H9 (cell line): ENCODE measurements at regions not wholly inside any gene's neighbourhood (a gene's known extent, or its start where the extent isn't known, plus 50 kb on each side); places are given as distances from the start of the nearest gene placed in this dataset.

Experiments used
- DNase-seq: peaks from one replicate; pipeline ENCODE4 v3.0.0-alpha.2; 2017
- H2AFZ ChIP-seq: one replicate; pipeline ENCODE4 v1.6.1; 2013; ENCODE audit warnings: mild to moderate bottlenecking, low read length, control low read depth, moderate library complexity
- H2AK5ac ChIP-seq: 2 replicates; pipeline ENCODE4 v1.6.1; 2013; ENCODE audit warnings: low read length, control low read depth, mixed read lengths; ENCODE audit not compliant: insufficient read length
- H2BK120ac ChIP-seq: one replicate; pipeline ENCODE4 v1.6.1; 2013; ENCODE audit warnings: low read depth, mild to moderate bottlenecking, low read length, control low read depth, inconsistent platforms; ENCODE audit not compliant: poor library complexity, severe bottlenecking
- H2BK12ac ChIP-seq: 2 replicates; pipeline ENCODE4 v1.6.1; 2013; ENCODE audit warnings: low read length, control low read depth, mixed read lengths, low read depth; ENCODE audit not compliant: insufficient read length
- H2BK15ac ChIP-seq: 2 replicates; pipeline ENCODE4 v1.6.1; 2013; ENCODE audit warnings: low read depth, low read length, control low read depth
- H2BK20ac ChIP-seq: one replicate; pipeline ENCODE4 v1.6.1; 2013; ENCODE audit warnings: low read depth, mild to moderate bottlenecking, low read length, control low read depth, inconsistent platforms; ENCODE audit not compliant: poor library complexity, severe bottlenecking
- H2BK5ac ChIP-seq: 2 replicates; pipeline ENCODE4 v1.6.1; 2013; ENCODE audit warnings: low read length, control low read depth, mixed read lengths; ENCODE audit not compliant: insufficient read length
- H3K14ac ChIP-seq: 2 replicates; pipeline ENCODE4 v1.6.1; 2013; ENCODE audit warnings: low read length, control low read depth; ENCODE audit not compliant: insufficient read depth
- H3K18ac ChIP-seq: 2 replicates; pipeline ENCODE4 v1.6.1; 2013; ENCODE audit warnings: low read depth, mild to moderate bottlenecking, mixed read lengths, low read length, control low read depth; ENCODE audit not compliant: insufficient read length
- H3K23ac ChIP-seq: 2 replicates; pipeline ENCODE4 v1.6.1; 2013; ENCODE audit warnings: low read length, control low read depth, mixed read lengths, low read depth; ENCODE audit not compliant: insufficient read length
- H3K23me2 ChIP-seq: 2 replicates; pipeline ENCODE4 v1.6.1; 2013; ENCODE audit warnings: low read depth, mild to moderate bottlenecking, mixed read lengths, low read length, control low read depth; ENCODE audit not compliant: insufficient read length, poor library complexity, severe bottlenecking
- H3K27ac ChIP-seq: 2 replicates; pipeline ENCODE4 v1.5.1; 2013; ENCODE audit warnings: low read length, control low read depth, mixed read lengths, low read depth; ENCODE audit not compliant: insufficient read length
- H3K27me3 ChIP-seq: 2 replicates; pipeline ENCODE4 v1.6.1; 2013; ENCODE audit warnings: low read length, control low read depth, inconsistent platforms; ENCODE audit not compliant: insufficient read depth
- H3K4ac ChIP-seq: 2 replicates; pipeline ENCODE4 v1.6.1; 2013; ENCODE audit warnings: low read depth, mild to moderate bottlenecking, control low read depth, inconsistent platforms, low read length, moderate library complexity
- H3K4me1 ChIP-seq: 2 replicates; pipeline ENCODE4 v1.6.1; 2013; ENCODE audit warnings: low read length, control low read depth, inconsistent platforms; ENCODE audit not compliant: insufficient read depth
- H3K4me2 ChIP-seq: 2 replicates; pipeline ENCODE4 v1.6.1; 2013; ENCODE audit warnings: low read length, control low read depth, mixed read lengths; ENCODE audit not compliant: insufficient read length, insufficient read depth
- H3K56ac ChIP-seq: 2 replicates; pipeline ENCODE4 v1.6.1; 2013; ENCODE audit warnings: low read depth, mild to moderate bottlenecking, mixed read lengths, low read length, control low read depth; ENCODE audit not compliant: insufficient read length
- H3K79me1 ChIP-seq: 2 replicates; pipeline ENCODE4 v1.6.1; 2013; ENCODE audit warnings: low read depth, mild to moderate bottlenecking, moderate library complexity, low read length, control low read depth, inconsistent platforms; ENCODE audit not compliant: insufficient read depth, poor library complexity, severe bottlenecking
- H3K79me2 ChIP-seq: 2 replicates; pipeline ENCODE4 v1.6.1; 2013; ENCODE audit warnings: low read length, control low read depth, inconsistent platforms; ENCODE audit not compliant: insufficient read depth
- H3K9ac ChIP-seq: 2 replicates; pipeline ENCODE4 v1.6.1; 2013; ENCODE audit warnings: low read length, control low read depth, mixed read lengths; ENCODE audit not compliant: insufficient read length; ENCODE audit errors: extremely low read depth
- H3K9me3 ChIP-seq: one replicate; pipeline ENCODE4 v1.6.1; 2013; ENCODE audit warnings: low read depth, low read length, inconsistent platforms; ENCODE audit not compliant: control insufficient read depth
- H3T11ph ChIP-seq: one replicate; pipeline ENCODE4 v1.6.1; 2013; ENCODE audit warnings: mild to moderate bottlenecking, low read length, control low read depth, inconsistent platforms
- H4K20me1 ChIP-seq: one replicate; pipeline ENCODE4 v1.6.1; 2013; ENCODE audit not compliant: control insufficient read depth, insufficient read length, insufficient read depth
- H4K5ac ChIP-seq: 2 replicates; pipeline ENCODE4 v1.6.1; 2013; ENCODE audit warnings: low read depth, mild to moderate bottlenecking, mixed read lengths, low read length, control low read depth; ENCODE audit not compliant: insufficient read length
- H4K8ac ChIP-seq: replicated peaks from 2 replicates; pipeline ENCODE4 v1.6.1; 2013; ENCODE audit warnings: low read length, control low read depth, mixed read lengths, low read depth; ENCODE audit not compliant: insufficient read length
- H4K91ac ChIP-seq: 2 replicates; pipeline ENCODE4 v1.6.1; 2013; ENCODE audit warnings: low read depth, mild to moderate bottlenecking, moderate library complexity, mixed read lengths, low read length, control low read depth; ENCODE audit not compliant: insufficient read length
- H3K27ac Mint-ChIP-seq, 3 experiments: 2 replicates in 2 of 3; 3 replicates in 1 of 3; pipeline ENCODE4 v1.8.0; 2020 to 2021; ENCODE audit warnings: mixed read lengths in 3 of 3, mild to moderate bottlenecking in 1 of 3, moderate library complexity in 1 of 3
- H3K27me3 Mint-ChIP-seq: 2 replicates; pipeline ENCODE4 v1.8.0; 2021; ENCODE audit warnings: low read depth, mild to moderate bottlenecking, moderate library complexity, mixed read lengths
- H3K36me3 Mint-ChIP-seq, 3 experiments: 2 replicates in 2 of 3; 3 replicates in 1 of 3; pipeline ENCODE4 v1.8.0; 2020 to 2021; ENCODE audit warnings: low read depth in 3 of 3, mixed read lengths in 3 of 3; ENCODE audit not compliant: insufficient read depth in 1 of 3
- H3K4me1 Mint-ChIP-seq, 2 experiments: 2 replicates each; pipeline ENCODE4 v1.8.0; 2020; ENCODE audit warnings: mixed read lengths in 2 of 2
- H3K4me3 Mint-ChIP-seq, 2 experiments: 2 replicates in 1 of 2; 3 replicates in 1 of 2; pipeline ENCODE4 v1.8.0; 2020 to 2021; ENCODE audit warnings: mild to moderate bottlenecking in 2 of 2, mixed read lengths in 2 of 2, moderate library complexity in 1 of 2
- H3K9me3 Mint-ChIP-seq, 2 experiments: 2 replicates in 1 of 2; 3 replicates in 1 of 2; pipeline ENCODE4 v1.8.0; 2020; ENCODE audit warnings: mild to moderate bottlenecking in 2 of 2, mixed read lengths in 2 of 2, moderate library complexity in 1 of 2
- CTCF ChIP-seq: fragments of 200-600 bp; sonication (generic); conservative IDR thresholded peaks from 3 replicates; pipeline ENCODE4 v1.8.0; 2021; ENCODE audit warnings: antibody characterized with exemption, mild to moderate bottlenecking

DNA sequence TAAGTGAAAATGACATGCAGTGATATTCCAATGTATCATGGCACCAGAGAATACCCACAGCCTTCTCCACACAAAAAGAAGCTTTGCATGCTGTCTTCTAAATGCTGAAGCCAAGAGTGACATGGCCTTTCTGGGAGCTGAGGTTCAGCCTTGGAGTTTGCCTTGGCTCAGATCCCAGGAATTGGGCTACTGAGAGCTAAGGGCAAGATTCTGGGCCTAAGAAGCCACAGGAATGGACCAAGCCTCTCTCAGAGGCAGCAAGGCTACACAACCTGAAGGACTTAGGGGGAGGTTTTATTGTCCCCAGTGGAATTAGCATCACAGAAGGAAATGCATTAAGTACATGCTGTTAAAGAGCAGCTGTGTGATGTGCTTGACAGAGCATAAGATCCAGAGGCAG lies 1078.5 kb downstream of the TUSC7 start:
- Histone ChIP-seq H3K9ac (no peak overlapping the region), H3K56ac (no peak overlapping the region), H2AFZ (no peak overlapping the region), H2BK5ac (no peak overlapping the region), H3K23me2 (no peaks in the 10 kb centered on the region), H2AK5ac (no peak overlapping the region), H3K79me2 (no peaks in the 10 kb centered on the region), H3K27ac (no peak overlapping the region), H4K5ac (no peak overlapping the region), H3K9me3 (no peaks in the 10 kb centered on the region), H2BK12ac (no peak overlapping the region), H3T11ph (no peak overlapping the region), H3K4me2 (no peak overlapping the region), H3K4me1 (peaks cover 7% of the 10 kb centered on the region; the same call in 1 of the 2 replicates), H3K4ac (no peak overlapping the region), H2BK15ac (no peak overlapping the region), H3K79me1 (no peaks in the 10 kb centered on the region), H4K91ac (no peak overlapping the region), H4K8ac (no peak overlapping the region), H2BK120ac (no peak overlapping the region), H3K23ac (no peak overlapping the region), H3K27me3 (no peaks in the 10 kb centered on the region), H2BK20ac (no peak overlapping the region), H3K18ac (no peak overlapping the region), H4K20me1 (no peaks in the 10 kb centered on the region), H3K14ac (no peak overlapping the region)
- no peaks in the 10 kb centered on the region; a peak in 1 of 5 replicates for H3K9me3 Mint-ChIP-seq
- no peak for DNase-seq
- H3K27ac Mint-ChIP-seq: no peak overlapping the region
- no peak overlapping the region for H3K4me3 Mint-ChIP-seq
- no peaks in the 10 kb centered on the region; a peak in 1 of 7 replicates for H3K36me3 Mint-ChIP-seq
- H3K27me3 Mint-ChIP-seq: no peaks in the 10 kb centered on the region
- peaks cover 32 to 34% of the 10 kb centered on the region in 2 experiments for H3K4me1 Mint-ChIP-seq
- TF ChIP-seq CTCF: no peak
